Astrocyte (in vitro differentiated cells and primary cell): ENCODE measurements at regions not wholly inside any gene's neighbourhood (a gene's known extent, or its start where the extent isn't known, plus 50 kb on each side); places are given as distances from the start of the nearest gene placed in this dataset.

Experiments used
- EZH2 ChIP-seq: IDR thresholded peaks from 2 replicates; pipeline ENCODE4 v1.6.1; 2012; ENCODE audit warnings: mild to moderate bottlenecking, low read length, inconsistent platforms; ENCODE audit not compliant: insufficient read depth
- TF ChIP-seq, protein P1 (sequence below): IDR thresholded peaks from 2 replicates; pipeline ENCODE4 v1.5.1; 2011; ENCODE audit warnings: low read depth, mild to moderate bottlenecking, inconsistent platforms, low read length, moderate library complexity; ENCODE audit not compliant: insufficient read depth

DNA sequence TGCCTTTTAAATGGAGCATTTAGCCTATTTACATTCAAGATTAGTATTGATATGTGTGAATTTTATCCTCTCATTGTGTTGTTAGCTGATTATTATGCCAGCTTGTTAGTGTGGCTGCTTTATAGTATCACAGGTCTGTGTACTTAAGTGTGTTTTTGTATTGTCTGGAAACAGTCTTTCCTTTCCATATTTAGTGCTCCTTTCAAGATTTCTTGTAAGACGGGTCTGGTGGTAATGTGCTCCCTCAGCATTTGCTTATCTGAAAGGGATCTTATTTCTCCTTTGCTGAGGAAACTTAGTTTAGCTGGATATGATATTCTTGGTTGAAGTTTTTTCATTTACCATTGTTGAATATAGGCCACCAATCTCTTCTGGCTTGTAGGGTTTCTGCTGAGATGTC lies 549.0 kb downstream of the EPHA3 start:
- TF ChIP-seq, protein P1, sequence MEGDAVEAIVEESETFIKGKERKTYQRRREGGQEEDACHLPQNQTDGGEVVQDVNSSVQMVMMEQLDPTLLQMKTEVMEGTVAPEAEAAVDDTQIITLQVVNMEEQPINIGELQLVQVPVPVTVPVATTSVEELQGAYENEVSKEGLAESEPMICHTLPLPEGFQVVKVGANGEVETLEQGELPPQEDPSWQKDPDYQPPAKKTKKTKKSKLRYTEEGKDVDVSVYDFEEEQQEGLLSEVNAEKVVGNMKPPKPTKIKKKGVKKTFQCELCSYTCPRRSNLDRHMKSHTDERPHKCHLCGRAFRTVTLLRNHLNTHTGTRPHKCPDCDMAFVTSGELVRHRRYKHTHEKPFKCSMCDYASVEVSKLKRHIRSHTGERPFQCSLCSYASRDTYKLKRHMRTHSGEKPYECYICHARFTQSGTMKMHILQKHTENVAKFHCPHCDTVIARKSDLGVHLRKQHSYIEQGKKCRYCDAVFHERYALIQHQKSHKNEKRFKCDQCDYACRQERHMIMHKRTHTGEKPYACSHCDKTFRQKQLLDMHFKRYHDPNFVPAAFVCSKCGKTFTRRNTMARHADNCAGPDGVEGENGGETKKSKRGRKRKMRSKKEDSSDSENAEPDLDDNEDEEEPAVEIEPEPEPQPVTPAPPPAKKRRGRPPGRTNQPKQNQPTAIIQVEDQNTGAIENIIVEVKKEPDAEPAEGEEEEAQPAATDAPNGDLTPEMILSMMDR: no peak
- no peak for TF ChIP-seq EZH2
